Activated CD8-positive, alpha-beta T cell treated with anti-CD3 and anti-CD28 coated beads, Interleukin-2, amount 10 ng/mL, durations not matched to agents 7 days and 5 days (primary cell): ENCODE measurements at regions not wholly inside any gene's neighbourhood (a gene's known extent, or its start where the extent isn't known, plus 50 kb on each side); places are given as distances from the start of the nearest gene placed in this dataset.
"Not testable (repeated sequence)": the region's sequence is repeated elsewhere in the genome, so short reads cannot be mapped to it uniquely, and the experiment has no call there.

ENCODE experiments used
- ATAC-seq: fragments of 150-1000 bp; cut with Tn5 transposase; one replicate; pipeline ENCODE4 v1.10.0; 2021; ENCODE audit warnings: moderate library complexity
- CTCF ChIA-PET: fragments of 350-600 bp; sonication (Branson Sonifier 250); formaldehyde crosslinking; loops from one replicate; lab custom pipeline; 2021; ENCODE audit warnings: antibody characterized with exemption; lab: Charles Lee
- POLR2A ChIA-PET: fragments of 350-600 bp; sonication (Branson Sonifier 250); formaldehyde crosslinking; loops from one replicate; lab custom pipeline; 2021; ENCODE audit warnings: antibody characterized with exemption; lab: Charles Lee
- DNase-seq: peaks from one replicate; pipeline ENCODE4 v3.0.0-alpha.2; 2020
- H3K27ac Mint-ChIP-seq: one replicate; pipeline ENCODE4 v1.8.0; 2021; ENCODE audit warnings: mild to moderate bottlenecking, mixed read lengths
- H3K27me3 Mint-ChIP-seq: one replicate; pipeline ENCODE4 v1.8.0; 2021; ENCODE audit warnings: low read depth, mixed read lengths
- H3K36me3 Mint-ChIP-seq: one replicate; pipeline ENCODE4 v1.8.0; 2021; ENCODE audit warnings: low read depth, mixed read lengths
- H3K4me1 Mint-ChIP-seq: one replicate; pipeline ENCODE4 v1.8.0; 2021; ENCODE audit warnings: low read depth, mixed read lengths
- H3K4me3 Mint-ChIP-seq: one replicate; pipeline ENCODE4 v1.8.0; 2021; ENCODE audit warnings: mild to moderate bottlenecking, mixed read lengths
- H3K9me3 Mint-ChIP-seq: one replicate; pipeline ENCODE4 v1.8.0; 2022; ENCODE audit warnings: mixed read lengths; ENCODE audit not compliant: insufficient read depth

DNA sequence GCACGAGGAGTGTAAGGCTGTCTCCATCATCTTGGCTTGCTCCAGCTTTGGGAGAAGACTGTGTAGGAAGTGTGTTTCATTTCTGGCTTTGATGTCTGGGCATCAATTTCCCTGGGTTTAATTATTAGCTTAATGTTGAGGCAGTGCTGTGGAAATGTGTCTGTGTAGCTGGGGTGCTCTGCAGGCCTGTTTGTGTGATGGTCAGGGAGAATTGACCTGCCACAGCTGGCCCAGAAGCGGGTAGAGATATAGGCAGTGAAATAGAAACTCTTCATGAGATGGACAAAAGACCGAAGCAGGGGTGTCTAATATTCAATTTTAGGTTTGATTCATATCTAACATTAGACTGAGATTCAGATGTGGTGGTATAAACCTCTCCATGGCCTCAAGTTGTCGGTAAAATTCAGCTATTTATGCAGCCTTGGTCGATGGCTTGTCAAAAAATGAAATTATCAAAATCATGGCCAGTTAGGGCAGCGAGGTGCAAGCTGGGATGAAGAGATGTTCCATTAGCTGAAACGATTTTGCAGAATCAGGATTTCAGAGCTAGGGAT, 95.3 kb upstream of the SNX9 start:
- Mint-ChIP-seq H3K9me3 (peaks cover 12% of the 10 kb centered on the region), H3K27me3 (peaks cover 19% of the 10 kb centered on the region), H3K4me1 (no peaks in the 10 kb centered on the region), H3K27ac (no peak overlapping the region), H3K4me3 (no peak overlapping the region), H3K36me3 (peaks cover 2% of the 10 kb centered on the region)
- no peak for DNase-seq
- ChIA-PET POLR2A (no interaction called here), CTCF (interaction anchor here (1.0 kb wide), 1 partner anchor 401 kb away, joined by 3 read pairs; no protein-coding TSS in a partner anchor)
- no peak for ATAC-seq

DNA sequence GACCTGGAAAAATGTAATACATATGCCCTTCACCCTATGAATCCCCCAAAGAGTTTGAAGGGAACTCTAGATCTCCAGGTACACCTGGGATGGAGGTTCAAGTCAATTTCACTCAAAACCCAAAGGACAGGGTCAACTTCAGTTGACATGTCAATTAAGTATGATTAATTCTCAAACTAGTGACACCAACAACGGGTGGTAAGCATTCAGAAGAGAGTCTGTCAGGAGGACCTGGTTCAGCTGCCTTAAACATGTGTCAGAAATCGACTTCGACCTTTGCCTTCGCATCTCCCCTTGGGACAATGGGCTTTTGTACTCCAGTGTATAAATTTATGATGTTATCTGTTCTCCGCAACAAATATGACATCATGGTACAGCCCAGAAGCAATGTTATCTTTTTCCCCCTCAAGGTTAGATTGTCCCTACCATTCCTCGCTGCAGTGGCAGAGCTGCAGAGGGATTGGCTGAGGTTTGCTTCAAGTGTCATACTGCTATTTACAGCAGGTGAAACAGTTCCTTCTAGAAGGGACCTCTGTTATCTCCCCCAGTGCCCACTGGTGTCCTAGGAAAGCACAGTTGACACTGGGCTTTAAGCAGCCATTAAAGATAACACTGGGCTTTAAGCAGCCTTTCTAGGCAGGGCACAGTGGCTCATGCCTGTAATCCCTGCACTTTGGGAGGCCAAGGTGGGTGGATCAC, 94.7 kb upstream of the SNX9 start:
- Mint-ChIP-seq H3K27ac (no peak overlapping the region), H3K36me3 (peaks cover 2% of the 10 kb centered on the region), H3K27me3 (peaks cover 16% of the 10 kb centered on the region), H3K4me1 (no peaks in the 10 kb centered on the region), H3K9me3 (peaks cover 12% of the 10 kb centered on the region), H3K4me3 (no peak overlapping the region)
- CTCF ChIA-PET: interaction anchor here (1.0 kb wide), 1 partner anchor 402 kb away, joined by 3 read pairs; no protein-coding TSS in a partner anchor
- no peak for DNase-seq
- no peak for ATAC-seq
- POLR2A ChIA-PET: no interaction called here

DNA sequence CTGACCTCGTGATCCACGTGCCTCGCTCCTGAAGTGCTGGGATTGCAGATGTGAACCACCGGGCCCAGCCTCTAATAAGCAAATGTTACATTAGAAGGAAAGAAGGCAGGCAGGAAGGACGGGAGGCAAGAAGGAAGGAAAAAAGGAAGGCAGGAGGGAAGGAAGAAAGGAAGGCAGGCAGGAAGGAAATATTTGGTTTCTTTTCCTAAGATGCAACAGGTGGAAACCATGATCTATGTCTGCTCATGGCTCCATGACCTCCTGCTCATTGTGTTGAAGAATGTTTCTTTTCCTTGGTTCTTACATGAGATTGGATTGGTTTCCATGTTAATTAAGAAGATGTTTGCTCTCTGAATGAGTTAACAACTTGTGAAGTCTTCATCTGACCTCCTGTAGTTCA, 91.8 kb upstream of the SNX9 start:
- no peaks in the 10 kb centered on the region for H3K4me1 Mint-ChIP-seq
- H3K4me3 Mint-ChIP-seq: no peak overlapping the region
- CTCF ChIA-PET: no interaction called here
- H3K27ac Mint-ChIP-seq: no peak overlapping the region
- POLR2A ChIA-PET: no interaction called here
- no peak for DNase-seq
- no peaks in the 10 kb centered on the region for H3K9me3 Mint-ChIP-seq
- no peaks in the 10 kb centered on the region for H3K36me3 Mint-ChIP-seq
- no peak for ATAC-seq
- H3K27me3 Mint-ChIP-seq: peaks cover 4% of the 10 kb centered on the region

DNA sequence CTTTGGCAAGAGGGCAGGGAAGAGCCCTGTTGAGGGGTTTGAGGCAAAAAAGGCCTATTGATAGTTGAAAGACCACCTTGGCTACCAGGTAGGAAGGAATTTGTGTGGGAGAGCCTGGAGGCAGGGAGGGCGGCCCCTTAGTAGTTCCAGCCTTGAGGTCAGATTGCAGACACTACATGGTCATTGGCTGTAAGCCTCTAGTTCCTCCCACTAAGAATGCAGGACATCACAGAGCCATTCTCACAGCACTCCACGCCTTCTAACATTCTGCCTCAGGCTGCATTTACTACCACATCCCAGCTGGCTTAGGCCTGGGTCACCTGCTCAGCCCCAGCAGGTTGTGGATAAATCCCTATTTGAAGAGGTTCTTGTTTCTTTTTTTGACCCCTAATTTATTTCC, 91.0 kb upstream of the SNX9 start:
- POLR2A ChIA-PET: no interaction called here
- CTCF ChIA-PET: no interaction called here
- Mint-ChIP-seq H3K36me3 (no peaks in the 10 kb centered on the region), H3K27ac (no peak overlapping the region), H3K4me1 (no peaks in the 10 kb centered on the region), H3K27me3 (peaks cover under 1% of the 10 kb centered on the region), H3K4me3 (no peak overlapping the region), H3K9me3 (no peaks in the 10 kb centered on the region)
- no peak for ATAC-seq
- no peak for DNase-seq

DNA sequence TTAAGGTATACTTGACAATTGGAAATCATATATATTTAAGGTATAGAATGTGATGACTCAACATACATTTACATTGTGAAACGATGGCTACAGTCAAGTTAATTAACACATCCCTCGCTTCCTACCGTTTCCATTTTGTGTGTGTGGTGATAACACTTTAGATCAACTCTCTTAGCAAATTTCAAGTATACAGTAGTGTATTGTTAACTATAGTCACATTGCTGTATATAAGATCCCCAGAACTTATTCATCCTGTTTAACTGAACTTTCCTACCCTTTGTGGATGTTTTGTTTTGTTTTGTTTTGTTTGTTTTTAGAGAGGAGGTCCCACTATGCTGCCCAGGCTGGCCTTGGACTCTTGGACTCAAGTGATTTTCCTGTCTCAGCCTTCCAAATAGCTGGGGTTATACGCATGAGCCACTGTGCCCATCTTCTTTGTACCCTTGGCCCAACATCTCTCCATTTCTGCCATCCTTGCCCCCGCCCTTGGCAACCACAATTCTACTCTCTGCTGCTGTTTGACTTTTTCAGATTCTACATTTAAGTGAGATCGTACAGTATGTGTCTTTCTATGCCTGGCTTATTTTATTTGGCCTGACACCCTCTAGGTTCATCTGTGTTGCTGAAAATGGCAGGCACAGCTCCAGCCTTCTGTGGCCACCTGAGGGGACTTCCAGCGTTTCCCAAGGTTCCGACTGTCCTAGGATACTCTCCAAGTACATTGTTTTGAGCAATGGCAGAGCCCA, 90.5 kb upstream of the SNX9 start:
- no peak for DNase-seq
- H3K9me3 Mint-ChIP-seq: peaks cover 4% of the 10 kb centered on the region
- ChIA-PET POLR2A (no interaction called here), CTCF (no interaction called here)
- no peak overlapping the region for H3K4me3 Mint-ChIP-seq
- no peaks in the 10 kb centered on the region for H3K4me1 Mint-ChIP-seq
- ATAC-seq: no peak
- no peak overlapping the region for H3K27ac Mint-ChIP-seq
- peaks cover 2% of the 10 kb centered on the region for H3K36me3 Mint-ChIP-seq
- no peaks in the 10 kb centered on the region for H3K27me3 Mint-ChIP-seq

DNA sequence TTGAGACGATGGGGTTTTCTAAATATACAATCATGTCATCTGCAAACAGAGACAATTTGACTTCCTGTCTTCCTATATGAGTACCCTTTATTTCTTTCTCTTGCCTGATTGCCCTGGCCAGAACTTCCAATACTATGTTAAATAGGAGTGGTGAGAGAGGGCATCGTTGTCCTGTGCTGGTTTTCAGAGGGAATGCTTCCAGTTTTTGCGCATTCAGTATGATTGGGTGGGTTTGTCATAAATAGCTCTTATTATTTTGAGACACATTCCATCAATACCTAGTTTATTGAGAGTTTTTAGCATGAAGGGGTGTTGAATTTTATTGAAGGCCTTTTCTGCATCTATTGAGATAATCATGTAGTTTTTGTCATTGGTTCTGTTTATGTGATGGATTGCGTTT, 86.5 kb upstream of the SNX9 start:
- POLR2A ChIA-PET, DNase-seq, H3K9me3 Mint-ChIP-seq, H3K4me3 Mint-ChIP-seq, H3K36me3 Mint-ChIP-seq, H3K27me3 Mint-ChIP-seq, ATAC-seq, H3K27ac Mint-ChIP-seq, CTCF ChIA-PET, H3K4me1 Mint-ChIP-seq: not testable (repeated sequence)

DNA sequence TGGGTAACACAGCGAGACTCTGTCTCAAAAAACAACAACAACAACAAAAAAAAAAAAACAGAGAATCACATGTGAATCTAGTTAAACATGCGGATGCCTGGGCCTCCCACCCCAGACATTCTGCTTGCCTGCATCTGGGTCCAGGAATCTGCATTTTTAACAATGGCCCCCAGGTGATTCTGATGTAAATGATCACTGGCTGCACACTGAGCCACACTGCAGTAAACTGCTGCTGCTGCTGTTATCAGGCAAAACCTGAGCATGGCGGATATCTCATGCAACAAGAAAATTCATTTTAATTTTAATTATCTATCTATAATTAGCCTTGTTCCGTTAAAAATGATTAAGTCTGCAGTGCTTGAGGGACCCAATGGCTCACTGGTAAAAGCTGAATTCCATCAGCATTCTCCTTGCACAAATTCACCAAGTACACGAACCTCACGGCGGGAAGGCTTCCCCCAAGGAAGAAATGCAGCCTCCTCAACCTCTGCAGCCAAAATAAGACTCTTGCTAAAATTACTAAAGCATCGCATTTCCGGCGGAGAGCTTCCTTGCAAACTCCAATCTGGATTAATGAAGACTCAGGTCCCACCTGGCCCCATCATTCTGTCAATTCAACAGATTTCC, 81.6 kb upstream of the SNX9 start:
- Mint-ChIP-seq H3K9me3 (peaks cover 8% of the 10 kb centered on the region), H3K36me3 (peaks cover 9% of the 10 kb centered on the region), H3K27ac (no peak overlapping the region), H3K27me3 (peaks cover 5% of the 10 kb centered on the region), H3K4me3 (no peak overlapping the region), H3K4me1 (no peaks in the 10 kb centered on the region)
- ChIA-PET POLR2A (no interaction called here), CTCF (interaction anchor here (1.5 kb wide), 1 partner anchor 16 kb away, joined by 3 read pairs; no protein-coding TSS in a partner anchor)
- no peak for DNase-seq
- ATAC-seq: no peak

DNA sequence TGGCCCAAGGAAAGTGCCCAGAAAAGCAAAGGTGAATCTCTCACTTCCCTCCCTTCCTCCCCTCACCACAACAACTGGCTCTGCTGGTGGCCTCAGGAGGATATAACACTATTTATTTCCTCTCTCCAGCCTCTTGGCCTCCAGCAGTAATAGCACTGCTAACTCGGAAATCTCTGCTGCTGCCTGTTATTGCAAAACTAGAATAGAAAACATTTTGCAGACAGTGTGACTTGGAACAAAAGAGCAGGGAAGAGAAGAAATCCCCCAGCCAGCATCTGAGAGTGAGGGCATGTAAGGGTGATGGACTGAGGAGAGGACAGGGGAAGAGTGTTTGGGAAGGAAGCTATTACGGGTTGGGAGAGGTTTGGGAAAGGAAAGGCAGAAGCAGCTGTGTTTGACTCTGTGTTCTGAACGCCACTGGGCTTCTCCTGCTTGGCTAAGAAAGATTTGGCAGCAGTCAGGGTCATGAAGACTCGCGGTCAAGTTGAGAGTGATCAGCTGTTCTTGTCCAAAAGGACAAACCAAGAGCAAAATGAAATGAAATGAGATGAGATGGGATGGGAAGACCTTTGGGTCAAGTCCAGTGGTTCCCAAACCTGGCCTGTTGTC, 81.0 kb upstream of the SNX9 start:
- ChIA-PET POLR2A (no interaction called here), CTCF (no interaction called here)
- no peak overlapping the region for H3K4me3 Mint-ChIP-seq
- no peak for DNase-seq
- no peak overlapping the region for H3K27ac Mint-ChIP-seq
- no peaks in the 10 kb centered on the region for H3K4me1 Mint-ChIP-seq
- peaks cover 8% of the 10 kb centered on the region for H3K9me3 Mint-ChIP-seq
- ATAC-seq: no peak
- peaks cover 9% of the 10 kb centered on the region for H3K36me3 Mint-ChIP-seq
- H3K27me3 Mint-ChIP-seq: peaks cover 6% of the 10 kb centered on the region

DNA sequence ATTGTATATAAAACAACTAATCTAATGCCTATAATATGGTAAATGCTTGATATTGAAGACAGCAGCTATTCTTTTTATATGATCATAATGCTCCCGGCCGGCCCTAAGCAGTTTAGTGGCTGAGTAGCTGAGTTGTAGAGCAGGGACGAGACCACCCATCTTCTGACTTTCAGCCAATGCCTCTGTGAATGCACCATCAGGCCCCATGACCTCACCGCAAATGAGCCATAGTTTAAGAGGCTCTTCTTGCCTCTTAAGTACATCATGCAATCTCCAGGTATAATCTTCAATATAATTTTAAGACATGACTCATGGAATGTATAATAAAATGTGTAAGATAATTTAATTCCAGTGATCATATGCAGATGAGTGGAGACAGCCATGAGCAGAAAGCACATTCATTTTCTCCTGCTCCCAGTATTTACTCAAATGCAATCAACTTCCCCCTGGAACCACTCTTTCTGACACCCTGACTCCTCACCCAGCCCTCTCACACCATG, 78.9 kb upstream of the SNX9 start:
- ChIA-PET POLR2A (no interaction called here), CTCF (no interaction called here)
- Mint-ChIP-seq H3K27me3 (peaks cover 4% of the 10 kb centered on the region), H3K9me3 (no peaks in the 10 kb centered on the region), H3K36me3 (no peaks in the 10 kb centered on the region), H3K4me3 (no peak overlapping the region), H3K4me1 (peaks cover 2% of the 10 kb centered on the region), H3K27ac (no peak overlapping the region)
- DNase-seq (no peak), ATAC-seq (no peak)

DNA sequence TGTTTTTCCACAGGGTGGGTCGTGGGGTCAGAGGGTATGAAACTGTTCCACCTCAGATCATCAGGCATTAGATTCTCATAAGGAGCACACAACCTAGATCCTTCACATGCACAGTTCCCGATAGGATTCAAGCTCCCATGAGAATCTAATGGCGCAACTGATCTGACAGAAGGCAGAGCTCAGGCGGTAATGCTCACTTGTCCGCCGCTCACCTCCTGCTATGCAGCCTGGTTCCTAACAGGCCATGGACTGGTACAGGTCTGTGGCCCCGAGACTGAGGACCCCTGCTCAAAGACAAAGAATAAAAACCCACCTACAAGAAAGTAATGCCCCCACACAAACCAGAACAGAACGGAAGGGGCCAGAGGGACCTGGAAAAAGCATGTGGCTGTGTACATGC, 76.1 kb upstream of the SNX9 start:
- CTCF ChIA-PET: interaction anchor here (3.1 kb wide), 1 partner anchor 9 kb away, joined by 11 read pairs; no protein-coding TSS in a partner anchor
- H3K4me1 Mint-ChIP-seq: peaks cover 2% of the 10 kb centered on the region
- POLR2A ChIA-PET: no interaction called here
- H3K4me3 Mint-ChIP-seq: no peak overlapping the region
- no peak for DNase-seq
- H3K27ac Mint-ChIP-seq: no peak overlapping the region
- peaks cover 4% of the 10 kb centered on the region for H3K27me3 Mint-ChIP-seq
- H3K36me3 Mint-ChIP-seq: no peaks in the 10 kb centered on the region
- no peaks in the 10 kb centered on the region for H3K9me3 Mint-ChIP-seq
- ATAC-seq: no peak

DNA sequence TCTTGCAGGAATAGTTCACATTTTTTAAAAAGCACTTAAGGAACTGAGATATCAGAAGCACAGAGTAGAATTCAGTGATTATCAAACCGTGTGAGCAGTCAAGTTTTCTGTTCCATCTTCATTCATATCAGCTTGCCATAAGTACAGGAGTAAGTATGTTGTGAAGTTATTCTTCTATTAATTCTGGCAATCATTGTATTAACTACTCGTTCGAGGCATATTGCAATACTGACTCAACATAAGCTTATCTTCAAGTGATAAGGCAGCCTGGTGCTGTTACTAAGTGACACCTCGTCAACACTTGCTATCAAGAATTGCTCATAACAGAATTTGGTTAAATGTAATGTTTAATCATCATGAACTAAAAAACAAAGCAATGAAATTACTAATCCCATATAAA, 75.7 kb upstream of the SNX9 start:
- Mint-ChIP-seq H3K9me3 (no peaks in the 10 kb centered on the region), H3K4me1 (peaks cover 2% of the 10 kb centered on the region), H3K4me3 (no peak overlapping the region), H3K27ac (no peak overlapping the region), H3K27me3 (peaks cover 2% of the 10 kb centered on the region), H3K36me3 (no peaks in the 10 kb centered on the region)
- no peak for DNase-seq
- POLR2A ChIA-PET: no interaction called here
- CTCF ChIA-PET: interaction anchor here (3.1 kb wide), 1 partner anchor 9 kb away, joined by 11 read pairs; no protein-coding TSS in a partner anchor
- no peak for ATAC-seq
